ENCODE measurements at regions not wholly inside any gene's neighbourhood (a gene's known extent, or its start where the extent isn't known, plus 50 kb on each side); places are given as distances from the start of the nearest gene placed in this dataset.

DNA sequence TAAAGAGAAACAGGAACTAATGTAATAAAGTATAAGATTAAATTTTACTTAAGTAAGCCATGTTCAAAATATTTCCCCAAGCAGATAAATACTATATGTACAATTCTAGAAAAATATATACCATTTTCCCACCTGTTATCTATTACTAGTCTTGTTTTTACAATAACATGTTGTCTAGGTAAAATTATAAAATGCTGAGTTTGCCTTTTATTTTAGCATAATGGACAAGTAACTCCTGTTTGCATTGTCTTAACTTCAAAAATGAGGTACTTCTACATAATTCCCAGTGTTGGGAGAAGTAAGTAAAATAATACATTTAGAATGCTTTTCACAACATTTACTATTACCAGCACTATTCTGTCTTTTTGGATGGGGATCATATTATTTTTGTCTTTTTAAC is 800.5 kb downstream of the SLITRK6 start:
- no TSS peak for BruUV-seq (replicated peaks)
- Histone ChIP-seq H3K27ac (ENCODE audit: low read depth, low read length) (no peak overlapping the region), H4K20me1 (ENCODE audit: insufficient read depth) (no peaks in the 10 kb centered on the region), H3K36me3 (ENCODE audit: control insufficient read depth in 1 of 2, insufficient read depth in 2 of 2, low read length in 2 of 2) (no peaks in the 10 kb centered on the region), H3K9ac (ENCODE audit: low read length) (no peak overlapping the region), H3K4me2 (ENCODE audit: low read length) (no peak overlapping the region), H3K9me3 (ENCODE audit: control insufficient read depth in 1 of 2, insufficient read depth in 1 of 2, low read depth in 1 of 2, low read length in 2 of 2) (no peaks in the 10 kb centered on the region; a peak in 1 of 4 replicates), H3K27me3 (ENCODE audit: insufficient read depth, low read length) (no peaks in the 10 kb centered on the region), H2AFZ (ENCODE audit: low read depth, low read length, poor library complexity, severe bottlenecking) (no peak overlapping the region), H3K79me2 (ENCODE audit: insufficient read depth, low read length) (no peaks in the 10 kb centered on the region), H3K9me2 (ENCODE audit: insufficient read depth) (no peaks in the 10 kb centered on the region), H3K4me1 (ENCODE audit: control insufficient read depth in 1 of 2, insufficient read depth in 2 of 2, low read length in 2 of 2) (no peaks in the 10 kb centered on the region), H3K4me3 (replicated peaks in 1 of 2; ENCODE audit: low read depth in 1 of 2, low read length in 2 of 2) (no peak overlapping the region)
- ATAC-seq (no peak), DNase-seq (ENCODE audit: low read depth, low spot score) (no peak)
- ChIA-PET RAD21 (ENCODE audit: low non-redundant PET in 1 of 2, low total read pairs in 2 of 2, uncharacterized antibody in 2 of 2, unreplicated experiment in 2 of 2) (no interaction called here), CTCF (no interaction called here), POLR2A (no interaction called here)
- no peak for TF ChIP-seq ATF3 (IDR thresholded peaks at IDR 0.05)
- no peak for TF ChIP-seq ELF1 (IDR thresholded peaks at IDR 0.05; ENCODE audit: borderline replicate concordance, low read depth)
- TF ChIP-seq, protein P1, sequence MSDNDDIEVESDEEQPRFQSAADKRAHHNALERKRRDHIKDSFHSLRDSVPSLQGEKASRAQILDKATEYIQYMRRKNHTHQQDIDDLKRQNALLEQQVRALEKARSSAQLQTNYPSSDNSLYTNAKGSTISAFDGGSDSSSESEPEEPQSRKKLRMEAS (IDR thresholded peaks at IDR 0.05) = no peak
- TF ChIP-seq ZNF274 (IDR thresholded peaks at IDR 0.05; ENCODE audit: low read depth, low read length) = no peak
- TF ChIP-seq REST (IDR thresholded peaks at IDR 0.05; ENCODE audit: low read depth) = no peak
- no peak for TF ChIP-seq EZH2 (IDR thresholded peaks at IDR 0.05)
- TF ChIP-seq SP1 (IDR thresholded peaks at IDR 0.05; ENCODE audit: low read depth) = no peak
- no peak for TF ChIP-seq CEBPB (IDR thresholded peaks at IDR 0.05; ENCODE audit: low read depth)
- TF ChIP-seq CTCF (IDR thresholded peaks at IDR 0.05 in 2 of 3, conservative IDR thresholded peaks at IDR 0.05 in 1 of 3; ENCODE audit: borderline replicate concordance in 1 of 3, insufficient read depth in 1 of 3, low read depth in 2 of 3, low read length in 2 of 3) = no peak
- no peak for TF ChIP-seq ZBTB33 (IDR thresholded peaks at IDR 0.05; ENCODE audit: extremely low read depth, insufficient replicate concordance, low read length)
- TF ChIP-seq ZFX (IDR thresholded peaks at IDR 0.05) = no peak
- TF ChIP-seq EGR1 (IDR thresholded peaks at IDR 0.05; ENCODE audit: low read depth) = no peak
- no peak for TF ChIP-seq YY1 (IDR thresholded peaks at IDR 0.05; ENCODE audit: extremely low read depth, insufficient replicate concordance, low read depth, low read length)
- no peak for TF ChIP-seq POLR2AphosphoS5 (IDR thresholded peaks at IDR 0.05; ENCODE audit: low read depth, low read length)
- TF ChIP-seq TCF7L2 (IDR thresholded peaks at IDR 0.05; ENCODE audit: borderline replicate concordance, extremely low read depth, insufficient read depth, insufficient read length) = no peak
- TF ChIP-seq CBX3 (IDR thresholded peaks at IDR 0.05; ENCODE audit: low read depth) = no peak
- TF ChIP-seq JUND (IDR thresholded peaks at IDR 0.05) = no peak
- TF ChIP-seq FOSL1 (IDR thresholded peaks at IDR 0.05; ENCODE audit: low read depth) = no peak
- no peak for TF ChIP-seq RAD21 (IDR thresholded peaks at IDR 0.05; ENCODE audit: low read depth)
- TF ChIP-seq EZH2phosphoT487 (IDR thresholded peaks at IDR 0.05; ENCODE audit: borderline replicate concordance) = no peak
- intact Hi-C loops (cut with micrococcal nuclease) = no loop called here

Measured in HCT116 (cell line).